ENCODE measurements at regions not wholly inside any gene's neighbourhood (a gene's known extent, or its start where the extent isn't known, plus 50 kb on each side); places are given as distances from the start of the nearest gene placed in this dataset.

DNA sequence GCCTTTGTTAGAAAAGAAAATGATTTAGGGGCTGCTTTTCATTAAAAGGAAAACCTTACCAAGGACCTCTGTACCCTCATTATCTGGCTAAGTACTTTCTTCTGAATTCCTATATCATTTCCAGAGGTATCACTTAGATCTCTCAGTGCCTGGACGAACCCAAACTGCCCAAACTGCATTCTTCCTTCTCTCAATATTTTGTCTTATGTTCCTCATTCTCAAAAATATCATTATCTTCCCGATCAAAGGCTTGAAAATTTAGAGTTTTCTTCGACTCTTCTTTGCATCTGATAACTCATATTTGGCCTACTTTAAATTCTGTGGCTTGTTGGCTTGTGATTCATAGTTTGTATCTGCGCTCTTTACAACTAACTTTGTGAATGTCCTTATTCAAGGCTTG lies 136.7 kb upstream of the TAF11L2 start:
- TF ChIP-seq, protein P1, sequence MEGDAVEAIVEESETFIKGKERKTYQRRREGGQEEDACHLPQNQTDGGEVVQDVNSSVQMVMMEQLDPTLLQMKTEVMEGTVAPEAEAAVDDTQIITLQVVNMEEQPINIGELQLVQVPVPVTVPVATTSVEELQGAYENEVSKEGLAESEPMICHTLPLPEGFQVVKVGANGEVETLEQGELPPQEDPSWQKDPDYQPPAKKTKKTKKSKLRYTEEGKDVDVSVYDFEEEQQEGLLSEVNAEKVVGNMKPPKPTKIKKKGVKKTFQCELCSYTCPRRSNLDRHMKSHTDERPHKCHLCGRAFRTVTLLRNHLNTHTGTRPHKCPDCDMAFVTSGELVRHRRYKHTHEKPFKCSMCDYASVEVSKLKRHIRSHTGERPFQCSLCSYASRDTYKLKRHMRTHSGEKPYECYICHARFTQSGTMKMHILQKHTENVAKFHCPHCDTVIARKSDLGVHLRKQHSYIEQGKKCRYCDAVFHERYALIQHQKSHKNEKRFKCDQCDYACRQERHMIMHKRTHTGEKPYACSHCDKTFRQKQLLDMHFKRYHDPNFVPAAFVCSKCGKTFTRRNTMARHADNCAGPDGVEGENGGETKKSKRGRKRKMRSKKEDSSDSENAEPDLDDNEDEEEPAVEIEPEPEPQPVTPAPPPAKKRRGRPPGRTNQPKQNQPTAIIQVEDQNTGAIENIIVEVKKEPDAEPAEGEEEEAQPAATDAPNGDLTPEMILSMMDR (IDR thresholded peaks at IDR 0.05), result no peak
- Mint-ChIP-seq H3K27ac (no peak overlapping the region), H3K4me1 (peaks cover 8% of the 10 kb centered on the region), H3K27me3 (no peaks in the 10 kb centered on the region), H3K9me3 (peaks cover 4% of the 10 kb centered on the region), H3K4me3 (no peak overlapping the region), H3K36me3 (ENCODE audit: low read depth) (peaks cover 2% of the 10 kb centered on the region)
- no peak for DNase-seq
- ChIA-PET POLR2A (interaction anchor here (0.8 kb wide), 1 partner anchor 52 kb away, joined by 3 read pairs; no protein-coding TSS in a partner anchor), CTCF (no interaction called here)
- no peak for ATAC-seq (ENCODE audit: low read depth)
- intact Hi-C loops (cut with micrococcal nuclease), result no loop called here

DNA sequence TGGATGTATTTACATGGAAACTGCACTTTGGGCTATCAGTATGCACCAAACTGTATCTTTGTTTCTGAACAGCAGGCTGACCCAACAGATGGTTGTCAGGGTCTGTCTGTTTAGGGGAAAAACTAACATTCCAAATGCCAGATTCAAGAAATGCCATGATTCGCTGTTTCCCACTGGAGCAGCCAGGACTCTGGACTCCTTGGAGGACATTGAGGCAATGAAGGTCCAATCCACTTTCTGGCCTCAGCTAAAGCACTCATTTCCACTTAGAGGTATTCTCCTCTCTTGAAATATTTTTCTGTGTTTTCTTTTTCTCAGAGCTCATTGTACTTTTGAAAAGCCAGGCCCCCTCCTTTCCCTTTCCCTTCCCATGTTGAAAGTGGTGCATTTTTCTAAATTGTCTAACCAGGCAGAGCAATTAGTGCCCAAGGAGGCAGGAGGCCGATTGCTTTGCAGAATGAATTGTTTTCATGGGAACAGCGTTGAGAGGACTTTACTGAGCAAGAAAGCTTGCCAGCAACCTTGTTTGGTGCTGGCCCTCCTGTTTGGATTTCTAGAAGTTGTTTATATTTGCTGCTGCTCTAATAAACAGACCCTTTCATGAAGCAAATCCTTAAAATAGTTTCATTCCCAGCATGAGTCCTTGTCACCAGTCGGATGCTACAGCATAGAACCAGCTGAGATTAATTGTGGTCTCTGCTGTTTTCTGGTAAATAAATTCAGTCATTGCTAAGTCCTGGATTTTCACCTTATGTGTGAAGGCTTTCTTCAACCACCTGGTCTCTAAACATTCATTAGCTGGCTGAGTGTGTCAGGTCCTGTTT lies 132.8 kb upstream of the TAF11L2 start:
- ATAC-seq (ENCODE audit: low read depth), result no peak
- POLR2A ChIA-PET, result interaction anchor here (0.6 to 1.4 kb wide), 2 partner anchors 87 to 311 kb away, joined by 3 read pairs; no protein-coding TSS in a partner anchor

DNA sequence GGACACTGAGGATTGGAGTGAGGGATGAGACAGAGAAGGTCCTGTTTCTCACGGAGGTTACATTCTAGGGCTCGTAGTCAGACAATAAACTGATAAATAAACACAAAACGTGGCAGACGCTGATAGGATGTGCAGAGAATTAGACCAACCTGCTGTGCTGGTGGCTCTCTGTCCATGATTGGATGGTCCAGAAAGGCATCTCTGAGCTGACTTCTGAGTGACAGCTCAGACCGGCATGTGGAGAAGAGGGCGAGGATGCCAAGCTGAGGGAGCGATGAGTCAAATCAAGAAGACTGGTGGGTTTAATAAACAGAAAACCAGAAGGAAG lies 132.3 kb upstream of the TAF11L2 start:
- H3K4me1 Mint-ChIP-seq, result no peaks in the 10 kb centered on the region
- H3K4me3 Mint-ChIP-seq, result no peak overlapping the region
- no peaks in the 10 kb centered on the region for H3K9me3 Mint-ChIP-seq
- POLR2A ChIA-PET, result interaction anchor here (1.4 kb wide), 1 partner anchor 88 kb away, joined by 3 read pairs; no protein-coding TSS in a partner anchor
- no peak for DNase-seq
- no peak overlapping the region for H3K27ac Mint-ChIP-seq
- no peaks in the 10 kb centered on the region for H3K36me3 Mint-ChIP-seq (ENCODE audit: low read depth)
- TF ChIP-seq, protein P1 (IDR thresholded peaks at IDR 0.05), result no peak
- no peak for ATAC-seq (ENCODE audit: low read depth)
- intact Hi-C loops (cut with micrococcal nuclease), result no loop called here
- no peaks in the 10 kb centered on the region for H3K27me3 Mint-ChIP-seq
- CTCF ChIA-PET, result no interaction called here

More for the DNA sequence above, 132.8 kb upstream of the TAF11L2 start:
- Mint-ChIP-seq H3K4me3 (no peak overlapping the region), H3K4me1 (no peaks in the 10 kb centered on the region), H3K27me3 (no peaks in the 10 kb centered on the region), H3K36me3 (ENCODE audit: low read depth) (no peaks in the 10 kb centered on the region), H3K27ac (no peak overlapping the region), H3K9me3 (no peaks in the 10 kb centered on the region)
- DNase-seq, result no peak
- intact Hi-C loops (cut with micrococcal nuclease), result no loop called here
- CTCF ChIA-PET, result no interaction called here
- TF ChIP-seq, protein P1 (IDR thresholded peaks at IDR 0.05), result no peak

DNA sequence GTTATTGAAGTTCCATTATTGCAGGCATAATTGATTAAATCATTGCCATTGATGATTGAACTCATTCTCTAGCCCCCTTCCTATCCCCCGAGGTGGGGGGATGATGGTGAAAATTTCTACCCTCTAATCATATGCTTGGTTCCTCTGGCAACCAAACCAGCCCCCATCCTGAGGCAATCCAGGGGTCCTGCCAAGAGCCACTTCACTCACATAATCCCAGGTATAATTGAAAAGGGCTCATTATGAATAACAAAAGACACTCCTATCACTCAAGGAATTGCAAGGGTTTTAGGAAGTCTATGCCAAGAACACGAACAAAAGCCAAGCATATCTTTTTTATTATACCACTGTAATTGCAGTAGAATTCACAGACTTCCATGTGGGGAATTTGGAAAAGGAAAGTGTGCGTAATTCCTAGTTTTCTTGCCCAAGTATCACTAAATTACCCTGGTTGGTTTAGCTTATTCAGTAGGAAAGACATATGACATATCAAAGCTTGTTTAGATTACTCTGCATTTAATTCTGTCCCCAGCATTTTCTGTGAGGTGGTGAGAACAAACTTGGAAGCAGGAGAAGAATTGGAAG lies 130.7 kb upstream of the TAF11L2 start:
- ChIA-PET POLR2A (no interaction called here), CTCF (no interaction called here)
- no peaks in the 10 kb centered on the region for H3K36me3 Mint-ChIP-seq (ENCODE audit: low read depth)
- no peaks in the 10 kb centered on the region for H3K9me3 Mint-ChIP-seq
- no peaks in the 10 kb centered on the region for H3K27me3 Mint-ChIP-seq
- no peak for ATAC-seq (ENCODE audit: low read depth)
- H3K4me1 Mint-ChIP-seq, result no peaks in the 10 kb centered on the region
- H3K4me3 Mint-ChIP-seq, result no peak overlapping the region
- no peak overlapping the region for H3K27ac Mint-ChIP-seq
- intact Hi-C loops (cut with micrococcal nuclease), result no loop called here
- DNase-seq, result no peak
- TF ChIP-seq, protein P1 (IDR thresholded peaks at IDR 0.05), result no peak

DNA sequence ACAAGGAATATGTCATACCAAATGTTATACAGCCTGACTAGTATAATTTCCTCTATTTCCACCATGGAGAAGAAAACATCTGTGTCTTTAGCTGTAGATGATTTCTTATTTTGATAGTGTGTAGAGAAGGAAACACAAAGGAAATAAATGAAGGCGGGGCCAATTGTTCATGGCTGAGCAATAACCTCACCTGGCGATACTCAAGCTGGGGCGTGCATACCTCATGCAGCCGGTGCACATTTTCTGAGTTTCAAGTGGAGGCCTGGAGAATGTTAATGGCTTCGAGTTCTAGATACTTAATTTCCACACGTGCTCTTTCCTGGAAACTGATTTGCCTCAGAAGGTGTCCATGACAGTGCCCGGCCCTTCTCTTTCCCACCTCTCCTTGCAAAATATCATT lies 127.4 kb upstream of the TAF11L2 start:
- Mint-ChIP-seq H3K27me3 (no peaks in the 10 kb centered on the region), H3K36me3 (ENCODE audit: low read depth) (no peaks in the 10 kb centered on the region), H3K4me1 (peaks cover 10% of the 10 kb centered on the region), H3K9me3 (no peaks in the 10 kb centered on the region), H3K4me3 (no peak overlapping the region), H3K27ac (no peak overlapping the region)
- ChIA-PET POLR2A (no interaction called here), CTCF (interaction anchor here (0.9 kb wide), 1 partner anchor 154 kb away, joined by 3 read pairs; no protein-coding TSS in a partner anchor)
- TF ChIP-seq, protein P1 (IDR thresholded peaks at IDR 0.05), result no peak
- intact Hi-C loops (cut with micrococcal nuclease), result no loop called here
- ATAC-seq (ENCODE audit: low read depth) (no peak), DNase-seq (no peak)

Measured in activated B cell treated with CpG ODN at 0.5 μM for 24 hours (primary cell).